Panc1 (cell line): ENCODE measurements at regions not wholly inside any gene's neighbourhood (a gene's known extent, or its start where the extent isn't known, plus 50 kb on each side); places are given as distances from the start of the nearest gene placed in this dataset.

Experiments used
- POLR2AphosphoS5 ChIP-seq: IDR thresholded peaks from 2 replicates; pipeline ENCODE4 v1.6.1; 2012; ENCODE audit warnings: mild to moderate bottlenecking, low read depth, low read length, moderate library complexity
- TCF7L2 ChIP-seq: IDR thresholded peaks from 2 replicates; pipeline ENCODE4 v1.6.1; 2011; ENCODE audit warnings: mild to moderate bottlenecking, low read depth, low read length, inconsistent platforms
- TF ChIP-seq, protein P1 (sequence below): fragments of 450-650 bp; IDR thresholded peaks from 2 replicates; pipeline ENCODE4 v1.5.1; 2017; ENCODE audit warnings: mild to moderate bottlenecking
- TF ChIP-seq, protein P2 (sequence below), 2 experiments: IDR thresholded peaks; 2 replicates each; pipeline ENCODE4 v1.6.1; 2011 to 2012; ENCODE audit warnings: low read depth in 2 of 2, control low read depth in 1 of 2, low read length in 1 of 2, mild to moderate bottlenecking in 1 of 2, moderate library complexity in 1 of 2; ENCODE audit not compliant: insufficient read depth in 1 of 2

- TF ChIP-seq TCF7L2, result no peak
- TF ChIP-seq, protein P1, sequence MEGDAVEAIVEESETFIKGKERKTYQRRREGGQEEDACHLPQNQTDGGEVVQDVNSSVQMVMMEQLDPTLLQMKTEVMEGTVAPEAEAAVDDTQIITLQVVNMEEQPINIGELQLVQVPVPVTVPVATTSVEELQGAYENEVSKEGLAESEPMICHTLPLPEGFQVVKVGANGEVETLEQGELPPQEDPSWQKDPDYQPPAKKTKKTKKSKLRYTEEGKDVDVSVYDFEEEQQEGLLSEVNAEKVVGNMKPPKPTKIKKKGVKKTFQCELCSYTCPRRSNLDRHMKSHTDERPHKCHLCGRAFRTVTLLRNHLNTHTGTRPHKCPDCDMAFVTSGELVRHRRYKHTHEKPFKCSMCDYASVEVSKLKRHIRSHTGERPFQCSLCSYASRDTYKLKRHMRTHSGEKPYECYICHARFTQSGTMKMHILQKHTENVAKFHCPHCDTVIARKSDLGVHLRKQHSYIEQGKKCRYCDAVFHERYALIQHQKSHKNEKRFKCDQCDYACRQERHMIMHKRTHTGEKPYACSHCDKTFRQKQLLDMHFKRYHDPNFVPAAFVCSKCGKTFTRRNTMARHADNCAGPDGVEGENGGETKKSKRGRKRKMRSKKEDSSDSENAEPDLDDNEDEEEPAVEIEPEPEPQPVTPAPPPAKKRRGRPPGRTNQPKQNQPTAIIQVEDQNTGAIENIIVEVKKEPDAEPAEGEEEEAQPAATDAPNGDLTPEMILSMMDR, result no peak
- TF ChIP-seq POLR2AphosphoS5, result no peak
- TF ChIP-seq, protein P2, sequence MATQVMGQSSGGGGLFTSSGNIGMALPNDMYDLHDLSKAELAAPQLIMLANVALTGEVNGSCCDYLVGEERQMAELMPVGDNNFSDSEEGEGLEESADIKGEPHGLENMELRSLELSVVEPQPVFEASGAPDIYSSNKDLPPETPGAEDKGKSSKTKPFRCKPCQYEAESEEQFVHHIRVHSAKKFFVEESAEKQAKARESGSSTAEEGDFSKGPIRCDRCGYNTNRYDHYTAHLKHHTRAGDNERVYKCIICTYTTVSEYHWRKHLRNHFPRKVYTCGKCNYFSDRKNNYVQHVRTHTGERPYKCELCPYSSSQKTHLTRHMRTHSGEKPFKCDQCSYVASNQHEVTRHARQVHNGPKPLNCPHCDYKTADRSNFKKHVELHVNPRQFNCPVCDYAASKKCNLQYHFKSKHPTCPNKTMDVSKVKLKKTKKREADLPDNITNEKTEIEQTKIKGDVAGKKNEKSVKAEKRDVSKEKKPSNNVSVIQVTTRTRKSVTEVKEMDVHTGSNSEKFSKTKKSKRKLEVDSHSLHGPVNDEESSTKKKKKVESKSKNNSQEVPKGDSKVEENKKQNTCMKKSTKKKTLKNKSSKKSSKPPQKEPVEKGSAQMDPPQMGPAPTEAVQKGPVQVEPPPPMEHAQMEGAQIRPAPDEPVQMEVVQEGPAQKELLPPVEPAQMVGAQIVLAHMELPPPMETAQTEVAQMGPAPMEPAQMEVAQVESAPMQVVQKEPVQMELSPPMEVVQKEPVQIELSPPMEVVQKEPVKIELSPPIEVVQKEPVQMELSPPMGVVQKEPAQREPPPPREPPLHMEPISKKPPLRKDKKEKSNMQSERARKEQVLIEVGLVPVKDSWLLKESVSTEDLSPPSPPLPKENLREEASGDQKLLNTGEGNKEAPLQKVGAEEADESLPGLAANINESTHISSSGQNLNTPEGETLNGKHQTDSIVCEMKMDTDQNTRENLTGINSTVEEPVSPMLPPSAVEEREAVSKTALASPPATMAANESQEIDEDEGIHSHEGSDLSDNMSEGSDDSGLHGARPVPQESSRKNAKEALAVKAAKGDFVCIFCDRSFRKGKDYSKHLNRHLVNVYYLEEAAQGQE (IDR thresholded peaks at IDR 0.05; ENCODE audit: insufficient read depth in 1 of 2, low read depth in 2 of 2, low read length in 1 of 2), result no peak
These were observed 1124.8 kb downstream of the SI start for GRCh38 chr3:163953526-163953925.
